Ishikawa (cell line): ENCODE measurements at regions not wholly inside any gene's neighbourhood (a gene's known extent, or its start where the extent isn't known, plus 50 kb on each side); places are given as distances from the start of the nearest gene placed in this dataset.

Experiments used
- CEBPB ChIP-seq: IDR thresholded peaks from 2 replicates; pipeline ENCODE4 v1.6.1; 2012
- CREB1 ChIP-seq: IDR thresholded peaks from 2 replicates; pipeline ENCODE4 v1.6.1; 2012; ENCODE audit warnings: low read depth
- EGR1 ChIP-seq: IDR thresholded peaks from 2 replicates; pipeline ENCODE4 v1.6.1; 2012
- EP300 ChIP-seq: IDR thresholded peaks from 2 replicates; pipeline ENCODE4 v1.6.1; 2012; ENCODE audit warnings: borderline replicate concordance
- FOXM1 ChIP-seq: IDR thresholded peaks from 2 replicates; pipeline ENCODE4 v1.6.1; 2012; ENCODE audit warnings: low read depth, borderline replicate concordance
- RAD21 ChIP-seq: IDR thresholded peaks from 2 replicates; pipeline ENCODE4 v1.6.1; 2012; ENCODE audit warnings: low read depth
- TAF1 ChIP-seq: IDR thresholded peaks from 2 replicates; pipeline ENCODE4 v1.6.1; 2012; ENCODE audit warnings: low read depth, mild to moderate bottlenecking
- TCF12 ChIP-seq: IDR thresholded peaks from 2 replicates; pipeline ENCODE4 v1.6.1; 2012; ENCODE audit warnings: low read depth
- TEAD4 ChIP-seq: IDR thresholded peaks from 2 replicates; pipeline ENCODE4 v1.6.1; 2012
- YY1 ChIP-seq: IDR thresholded peaks from 2 replicates; pipeline ENCODE4 v1.6.1; 2012; ENCODE audit warnings: low read depth
- ZBTB7A ChIP-seq: IDR thresholded peaks from 2 replicates; pipeline ENCODE4 v1.6.1; 2012; ENCODE audit warnings: low read depth
- TF ChIP-seq, protein P1 (sequence below): IDR thresholded peaks from 2 replicates; pipeline ENCODE4 v1.6.1; 2012; ENCODE audit warnings: low read depth, mild to moderate bottlenecking
- TF ChIP-seq, protein P2 (sequence below): IDR thresholded peaks from 2 replicates; pipeline ENCODE4 v1.6.1; 2012

DNA sequence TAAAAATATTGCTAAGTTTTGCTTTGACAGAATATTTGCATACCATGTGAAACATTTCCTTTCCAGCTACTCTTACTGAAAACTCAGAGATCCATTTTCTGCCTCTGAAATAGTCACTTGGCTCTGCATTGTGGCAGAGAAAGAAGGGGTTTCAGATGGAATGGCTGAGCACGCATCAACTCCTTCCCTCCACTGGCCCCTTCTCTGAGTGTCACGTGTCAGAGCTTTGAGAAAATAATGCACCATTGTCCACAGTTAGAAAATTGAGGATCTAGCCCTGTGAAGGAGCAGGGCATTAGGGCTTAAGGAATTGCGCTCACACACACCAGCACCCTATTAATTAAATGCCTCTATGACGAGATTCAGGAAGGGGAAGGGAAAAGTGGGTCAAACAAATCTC, 78.8 kb upstream of the FAT4 start:
- TF ChIP-seq EP300 (no peak), TEAD4 (no peak), TAF1 (no peak), FOXM1 (no peak), TCF12 (no peak), CEBPB (no peak), CREB1 (no peak), YY1 (no peak), EGR1 (no peak), ZBTB7A (no peak), RAD21 (no peak)
- TF ChIP-seq, protein P1, sequence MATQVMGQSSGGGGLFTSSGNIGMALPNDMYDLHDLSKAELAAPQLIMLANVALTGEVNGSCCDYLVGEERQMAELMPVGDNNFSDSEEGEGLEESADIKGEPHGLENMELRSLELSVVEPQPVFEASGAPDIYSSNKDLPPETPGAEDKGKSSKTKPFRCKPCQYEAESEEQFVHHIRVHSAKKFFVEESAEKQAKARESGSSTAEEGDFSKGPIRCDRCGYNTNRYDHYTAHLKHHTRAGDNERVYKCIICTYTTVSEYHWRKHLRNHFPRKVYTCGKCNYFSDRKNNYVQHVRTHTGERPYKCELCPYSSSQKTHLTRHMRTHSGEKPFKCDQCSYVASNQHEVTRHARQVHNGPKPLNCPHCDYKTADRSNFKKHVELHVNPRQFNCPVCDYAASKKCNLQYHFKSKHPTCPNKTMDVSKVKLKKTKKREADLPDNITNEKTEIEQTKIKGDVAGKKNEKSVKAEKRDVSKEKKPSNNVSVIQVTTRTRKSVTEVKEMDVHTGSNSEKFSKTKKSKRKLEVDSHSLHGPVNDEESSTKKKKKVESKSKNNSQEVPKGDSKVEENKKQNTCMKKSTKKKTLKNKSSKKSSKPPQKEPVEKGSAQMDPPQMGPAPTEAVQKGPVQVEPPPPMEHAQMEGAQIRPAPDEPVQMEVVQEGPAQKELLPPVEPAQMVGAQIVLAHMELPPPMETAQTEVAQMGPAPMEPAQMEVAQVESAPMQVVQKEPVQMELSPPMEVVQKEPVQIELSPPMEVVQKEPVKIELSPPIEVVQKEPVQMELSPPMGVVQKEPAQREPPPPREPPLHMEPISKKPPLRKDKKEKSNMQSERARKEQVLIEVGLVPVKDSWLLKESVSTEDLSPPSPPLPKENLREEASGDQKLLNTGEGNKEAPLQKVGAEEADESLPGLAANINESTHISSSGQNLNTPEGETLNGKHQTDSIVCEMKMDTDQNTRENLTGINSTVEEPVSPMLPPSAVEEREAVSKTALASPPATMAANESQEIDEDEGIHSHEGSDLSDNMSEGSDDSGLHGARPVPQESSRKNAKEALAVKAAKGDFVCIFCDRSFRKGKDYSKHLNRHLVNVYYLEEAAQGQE: no peak
- TF ChIP-seq, protein P2, sequence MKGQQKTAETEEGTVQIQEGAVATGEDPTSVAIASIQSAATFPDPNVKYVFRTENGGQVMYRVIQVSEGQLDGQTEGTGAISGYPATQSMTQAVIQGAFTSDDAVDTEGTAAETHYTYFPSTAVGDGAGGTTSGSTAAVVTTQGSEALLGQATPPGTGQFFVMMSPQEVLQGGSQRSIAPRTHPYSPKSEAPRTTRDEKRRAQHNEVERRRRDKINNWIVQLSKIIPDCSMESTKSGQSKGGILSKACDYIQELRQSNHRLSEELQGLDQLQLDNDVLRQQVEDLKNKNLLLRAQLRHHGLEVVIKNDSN: no peak
